IPS-20b (cell line): ENCODE measurements at regions not wholly inside any gene's neighbourhood (a gene's known extent, or its start where the extent isn't known, plus 50 kb on each side); places are given as distances from the start of the nearest gene placed in this dataset.
"Not testable (repeated sequence)": the region's sequence is repeated elsewhere in the genome, so short reads cannot be mapped to it uniquely, and the experiment has no call there.

Experiments
- H3K27ac ChIP-seq: one replicate; pipeline ENCODE4 v1.5.1; 2013; ENCODE audit warnings: low read length
- H3K27me3 ChIP-seq: 2 replicates; pipeline ENCODE4 v1.6.1; 2013; ENCODE audit warnings: mild to moderate bottlenecking, low read length, inconsistent platforms; ENCODE audit not compliant: insufficient read depth
- H3K36me3 ChIP-seq: 2 replicates; pipeline ENCODE4 v1.6.1; 2013; ENCODE audit warnings: low read depth, mild to moderate bottlenecking, inconsistent platforms, low read length, moderate library complexity; ENCODE audit not compliant: insufficient read depth
- H3K4me1 ChIP-seq: 2 replicates; pipeline ENCODE4 v1.6.1; 2013; ENCODE audit warnings: mild to moderate bottlenecking, control low read depth, inconsistent platforms, low read length, moderate library complexity; ENCODE audit not compliant: insufficient read depth
- H3K4me3 ChIP-seq: 2 replicates; pipeline ENCODE4 v1.5.1; 2013; ENCODE audit warnings: mild to moderate bottlenecking, low read length, inconsistent platforms
- H3K9ac ChIP-seq: 2 replicates; pipeline ENCODE4 v1.6.1; 2013; ENCODE audit warnings: low read depth, mild to moderate bottlenecking, inconsistent platforms, low read length, moderate library complexity
- H3K9me3 ChIP-seq: 2 replicates; pipeline ENCODE4 v1.6.1; 2013; ENCODE audit warnings: mild to moderate bottlenecking, low read depth, low read length, inconsistent platforms; ENCODE audit not compliant: insufficient read depth

DNA sequence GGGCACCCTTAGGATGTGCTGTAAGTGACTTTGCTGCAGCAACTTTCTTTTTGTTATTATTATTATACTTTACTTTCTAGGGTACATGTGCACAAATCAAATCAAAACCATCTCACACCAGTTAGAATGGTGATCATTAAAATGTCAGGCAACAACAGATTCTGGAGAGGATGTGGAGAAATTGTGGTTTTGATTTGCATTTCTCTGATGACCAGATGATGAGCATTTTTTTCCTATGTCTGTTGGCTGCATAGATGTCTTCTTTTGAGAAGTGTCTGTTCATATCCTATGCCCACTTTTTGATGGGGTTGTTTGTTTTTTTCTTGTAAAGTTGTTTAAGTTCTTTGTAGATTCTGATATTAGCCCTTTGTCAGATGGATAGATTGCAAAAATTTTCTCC is 164.4 kb upstream of the AJAP1 start:
- H3K4me1 ChIP-seq, H3K27me3 ChIP-seq, H3K9me3 ChIP-seq, H3K9ac ChIP-seq, H3K27ac ChIP-seq, H3K36me3 ChIP-seq, H3K4me3 ChIP-seq: not testable (repeated sequence)

DNA sequence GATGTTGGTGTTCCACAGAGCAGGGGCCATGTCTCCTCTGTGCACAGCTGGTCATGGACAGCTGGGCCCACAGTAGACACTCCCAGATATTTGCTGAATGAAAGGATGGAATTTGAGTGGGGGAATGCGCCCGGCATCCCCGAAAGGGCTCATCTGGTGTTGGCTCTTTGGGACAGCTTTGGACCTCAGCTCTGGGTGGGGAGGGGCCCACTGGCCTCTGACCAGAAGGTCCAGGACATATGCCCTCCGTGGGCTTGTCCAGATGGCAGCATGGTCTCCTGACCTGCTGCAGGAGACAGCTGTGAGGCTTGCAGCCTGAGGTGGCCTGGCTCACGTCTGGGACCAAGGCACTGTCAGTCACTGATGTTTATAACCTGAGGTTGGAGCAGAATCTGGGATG is 160.4 kb upstream of the AJAP1 start:
- Histone ChIP-seq H3K27me3 (no peaks in the 10 kb centered on the region), H3K27ac (no peak overlapping the region), H3K36me3 (no peaks in the 10 kb centered on the region), H3K4me3 (no peak overlapping the region), H3K9ac (no peak overlapping the region), H3K9me3 (no peaks in the 10 kb centered on the region), H3K4me1 (no peaks in the 10 kb centered on the region)

DNA sequence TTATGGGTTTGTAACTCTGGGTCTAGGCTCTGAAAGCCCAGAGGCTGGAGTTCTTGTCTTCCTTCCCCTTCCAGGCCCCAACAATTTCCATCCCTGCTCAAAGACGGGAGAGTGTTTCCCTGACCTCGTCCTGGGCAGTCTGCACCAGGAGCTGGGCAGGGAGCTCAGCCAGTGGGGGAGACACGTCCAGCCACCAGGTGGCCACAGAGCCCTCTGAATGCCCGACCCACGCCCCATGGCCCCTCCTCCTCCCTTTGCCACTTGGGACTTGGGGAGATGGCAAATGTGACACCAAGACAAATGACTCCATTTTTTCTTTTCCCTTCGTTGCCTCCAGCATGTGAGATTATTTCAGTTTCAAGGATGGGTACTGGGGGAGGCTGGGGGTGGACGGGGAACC is 159.9 kb upstream of the AJAP1 start:
- Histone ChIP-seq H3K4me3 (no peak overlapping the region), H3K27me3 (no peaks in the 10 kb centered on the region), H3K27ac (no peak overlapping the region), H3K9me3 (no peaks in the 10 kb centered on the region), H3K4me1 (no peaks in the 10 kb centered on the region), H3K9ac (no peak overlapping the region), H3K36me3 (no peaks in the 10 kb centered on the region)

GRCh38 chr1:4495809-4496208 is 158.6 kb upstream of the AJAP1 start:
- no peak overlapping the region for H3K4me3 ChIP-seq
- no peaks in the 10 kb centered on the region for H3K36me3 ChIP-seq
- H3K27ac ChIP-seq: no peak overlapping the region
- no peaks in the 10 kb centered on the region for H3K4me1 ChIP-seq
- no peaks in the 10 kb centered on the region for H3K27me3 ChIP-seq
- no peaks in the 10 kb centered on the region for H3K9me3 ChIP-seq
- H3K9ac ChIP-seq: no peak overlapping the region

- H3K36me3 ChIP-seq: no peaks in the 10 kb centered on the region
- H3K4me1 ChIP-seq: no peaks in the 10 kb centered on the region
- no peak overlapping the region for H3K27ac ChIP-seq
- no peaks in the 10 kb centered on the region for H3K27me3 ChIP-seq
- no peaks in the 10 kb centered on the region; the same call in none of the 2 replicates for H3K9me3 ChIP-seq
- no peak overlapping the region for H3K4me3 ChIP-seq
- no peak overlapping the region for H3K9ac ChIP-seq
These were observed 154.0 kb upstream of the AJAP1 start for GRCh38 chr1:4500441-4500840.

DNA sequence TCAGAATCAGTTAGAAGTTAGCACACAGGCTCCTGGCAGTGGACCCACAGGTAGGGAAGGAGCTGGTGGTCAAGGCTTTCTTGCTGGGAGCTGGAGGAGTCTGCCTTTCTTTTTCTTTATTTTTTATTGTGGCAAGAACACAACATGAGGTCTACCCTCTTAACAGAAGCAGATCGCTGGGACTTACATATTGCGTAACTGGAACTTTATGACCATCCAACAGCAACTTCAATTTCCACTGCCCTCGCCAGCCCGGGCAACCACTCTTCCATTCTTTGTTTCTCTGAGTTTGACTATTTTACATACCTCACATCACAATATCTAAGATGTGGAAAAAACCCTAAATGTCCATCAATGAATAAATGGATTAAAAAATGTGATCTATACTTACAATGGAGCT is 147.8 kb upstream of the AJAP1 start:
- no peaks in the 10 kb centered on the region; the same call in none of the 2 replicates for H3K9me3 ChIP-seq

GRCh38 chr1:4509206-4509605 is 145.2 kb upstream of the AJAP1 start:
- no peaks in the 10 kb centered on the region for H3K27me3 ChIP-seq

More for the DNA sequence above, 147.8 kb upstream of the AJAP1 start:
- Histone ChIP-seq H3K4me1 (no peaks in the 10 kb centered on the region), H3K9ac (no peak overlapping the region), H3K27me3 (no peaks in the 10 kb centered on the region), H3K27ac (no peak overlapping the region), H3K4me3 (no peak overlapping the region), H3K36me3 (no peaks in the 10 kb centered on the region)

DNA sequence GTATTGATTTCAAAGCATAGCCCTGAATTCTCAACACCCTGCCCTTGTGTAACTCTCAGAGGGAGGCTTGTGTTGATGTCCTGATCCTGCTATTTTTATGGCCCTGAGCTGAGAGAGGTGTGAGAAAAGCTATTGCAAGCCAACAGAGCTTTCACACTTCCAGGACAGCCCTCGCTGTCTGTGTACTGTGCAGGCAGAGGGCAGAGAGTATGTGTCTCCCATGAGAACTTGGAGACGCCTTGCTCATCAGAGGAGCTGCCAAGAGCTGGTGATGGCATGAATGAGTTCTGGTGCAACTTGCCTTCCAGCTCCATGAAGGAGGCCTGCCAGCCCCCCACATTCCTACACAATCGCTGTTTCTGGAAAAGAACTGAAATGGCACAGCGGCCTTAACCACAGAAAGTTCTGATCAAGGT is 144.1 kb upstream of the AJAP1 start:
- no peak overlapping the region for H3K4me3 ChIP-seq
- H3K27me3 ChIP-seq: no peaks in the 10 kb centered on the region
- no peaks in the 10 kb centered on the region for H3K4me1 ChIP-seq
- H3K27ac ChIP-seq: no peak overlapping the region
- H3K9ac ChIP-seq: no peak overlapping the region
- no peaks in the 10 kb centered on the region for H3K36me3 ChIP-seq
- H3K9me3 ChIP-seq: no peaks in the 10 kb centered on the region; the same call in 1 of the 2 replicates

More at GRCh38 chr1:4509206-4509605, 145.2 kb upstream of the AJAP1 start:
- H3K4me3 ChIP-seq: no peak overlapping the region
- H3K36me3 ChIP-seq: no peaks in the 10 kb centered on the region
- no peaks in the 10 kb centered on the region; the same call in 1 of the 2 replicates for H3K9me3 ChIP-seq
- H3K9ac ChIP-seq: no peak overlapping the region
- no peak overlapping the region for H3K27ac ChIP-seq
- no peaks in the 10 kb centered on the region for H3K4me1 ChIP-seq

DNA sequence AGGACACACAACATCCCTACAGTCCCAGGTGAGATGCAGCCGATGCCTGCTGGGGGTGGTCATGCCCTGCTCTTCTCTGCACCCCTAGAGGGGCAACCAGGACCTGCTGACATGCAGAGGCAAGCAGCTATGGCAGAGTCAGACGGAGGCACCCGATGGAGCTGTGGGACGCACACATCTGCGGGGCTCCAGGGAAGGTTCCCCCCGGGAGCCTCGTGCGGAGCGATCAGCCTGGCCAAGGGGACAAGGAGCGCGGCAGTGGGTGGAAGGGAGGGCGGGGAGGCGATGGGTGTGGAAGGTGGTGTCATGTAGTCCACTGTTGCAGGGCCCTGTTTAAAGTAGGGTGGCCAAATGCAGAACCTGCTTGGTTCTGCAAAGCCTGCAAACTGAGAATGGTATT is 143.0 kb upstream of the AJAP1 start:
- Histone ChIP-seq H3K4me3 (no peak overlapping the region), H3K4me1 (no peaks in the 10 kb centered on the region), H3K9ac (no peak overlapping the region)

DNA sequence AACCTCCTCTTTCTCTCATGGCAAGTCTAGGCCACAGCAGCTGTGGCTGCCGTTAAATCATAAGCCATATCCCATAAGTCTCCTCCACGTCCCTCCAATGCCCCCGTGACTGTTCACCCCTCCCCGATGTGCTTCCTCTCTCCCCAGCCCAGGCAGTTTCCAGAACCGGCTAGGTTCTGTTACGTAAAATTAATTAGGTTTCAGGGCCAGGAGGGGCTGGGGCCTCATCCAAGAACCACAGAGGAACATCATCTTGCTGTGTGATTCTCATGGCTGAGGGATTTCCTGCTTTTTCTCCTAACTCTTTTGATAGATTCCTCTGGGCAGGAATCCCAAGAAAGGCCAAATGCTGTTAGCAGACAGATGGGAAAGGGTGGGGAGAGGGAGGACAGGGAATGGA is 141.8 kb upstream of the AJAP1 start:
- H3K36me3 ChIP-seq: no peaks in the 10 kb centered on the region
- H3K4me3 ChIP-seq: no peak overlapping the region
- no peaks in the 10 kb centered on the region for H3K27me3 ChIP-seq
- H3K9ac ChIP-seq: no peak overlapping the region
- H3K4me1 ChIP-seq: no peaks in the 10 kb centered on the region
- H3K9me3 ChIP-seq: no peaks in the 10 kb centered on the region
- H3K27ac ChIP-seq: no peak overlapping the region

More for the DNA sequence above, 143.0 kb upstream of the AJAP1 start:
- Histone ChIP-seq H3K27me3 (no peaks in the 10 kb centered on the region), H3K9me3 (no peaks in the 10 kb centered on the region; the same call in 1 of the 2 replicates), H3K27ac (no peak overlapping the region), H3K36me3 (no peaks in the 10 kb centered on the region)

DNA sequence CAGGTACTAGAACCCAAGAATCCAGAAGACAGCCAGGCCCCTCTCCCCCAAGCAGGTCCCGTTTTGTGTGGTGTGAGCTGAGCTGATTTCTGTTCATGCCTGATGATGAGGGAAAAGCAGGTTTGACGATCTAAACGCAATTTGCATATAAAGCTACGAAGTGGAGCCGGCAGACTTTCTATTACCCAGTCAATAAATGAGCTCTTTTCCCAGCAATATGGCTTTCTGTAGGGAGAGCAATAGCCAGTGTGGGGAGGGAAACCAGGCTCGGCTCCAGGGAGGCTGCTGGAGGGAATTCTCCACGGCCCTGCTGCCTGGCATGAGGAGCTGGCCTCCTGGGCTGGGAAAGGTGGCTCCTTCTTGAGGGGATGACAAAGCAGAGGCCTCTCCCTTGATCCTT is 140.7 kb upstream of the AJAP1 start:
- Histone ChIP-seq H3K27ac (no peak overlapping the region), H3K9ac (no peak overlapping the region), H3K4me1 (no peaks in the 10 kb centered on the region), H3K36me3 (no peaks in the 10 kb centered on the region), H3K27me3 (no peaks in the 10 kb centered on the region), H3K4me3 (no peak overlapping the region), H3K9me3 (no peaks in the 10 kb centered on the region)

- H3K4me1 ChIP-seq: no peaks in the 10 kb centered on the region
These were observed 138.6 kb upstream of the AJAP1 start for GRCh38 chr1:4515727-4516289.

More at GRCh38 chr1:4515727-4516289, 138.6 kb upstream of the AJAP1 start:
- no peaks in the 10 kb centered on the region for H3K27me3 ChIP-seq
- no peaks in the 10 kb centered on the region for H3K9me3 ChIP-seq
- H3K9ac ChIP-seq: no peak overlapping the region
- no peak overlapping the region for H3K4me3 ChIP-seq
- H3K27ac ChIP-seq: no peak overlapping the region
- H3K36me3 ChIP-seq: no peaks in the 10 kb centered on the region
